Mesodermal cell (in vitro differentiated cells): ENCODE measurements at regions not wholly inside any gene's neighbourhood (a gene's known extent, or its start where the extent isn't known, plus 50 kb on each side); places are given as distances from the start of the nearest gene placed in this dataset.
"Not testable (repeated sequence)": the region's sequence is repeated elsewhere in the genome, so short reads cannot be mapped to it uniquely, and the experiment has no call there.

Source experiments
- H3K27ac ChIP-seq: 2 replicates; pipeline ENCODE4 v1.7.0; 2013; ENCODE audit warnings: mild to moderate bottlenecking, low read depth, low read length, moderate library complexity; ENCODE audit not compliant: severe bottlenecking
- H3K36me3 ChIP-seq: 2 replicates; pipeline ENCODE4 v1.7.1; 2013; ENCODE audit warnings: mild to moderate bottlenecking, low read length, moderate library complexity; ENCODE audit not compliant: control insufficient read depth, insufficient read depth
- H3K4me1 ChIP-seq: one replicate; pipeline ENCODE4 v1.7.1; 2013; ENCODE audit warnings: mild to moderate bottlenecking, low read length; ENCODE audit not compliant: insufficient read depth, control insufficient read depth, poor library complexity, severe bottlenecking
- H3K4me3 ChIP-seq: 2 replicates; pipeline ENCODE4 v1.7.0; 2013; ENCODE audit warnings: low read length, control low read depth, mild to moderate bottlenecking; ENCODE audit not compliant: insufficient read depth, poor library complexity, severe bottlenecking; ENCODE audit errors: extremely low read depth
- H3K9me3 ChIP-seq: 2 replicates; pipeline ENCODE4 v1.7.1; 2013; ENCODE audit warnings: mild to moderate bottlenecking, low read length, moderate library complexity; ENCODE audit not compliant: control insufficient read depth
- WGBS, 2 experiments: methylation state at CpG; one replicate each; pipeline ENCODE4 v1.1.5; 2013; ENCODE audit warnings: missing lambda C conversion rate in 2 of 2; ENCODE audit not compliant: insufficient coverage in 2 of 2; 5-methylcytosine and 5-hydroxymethylcytosine counted together

DNA sequence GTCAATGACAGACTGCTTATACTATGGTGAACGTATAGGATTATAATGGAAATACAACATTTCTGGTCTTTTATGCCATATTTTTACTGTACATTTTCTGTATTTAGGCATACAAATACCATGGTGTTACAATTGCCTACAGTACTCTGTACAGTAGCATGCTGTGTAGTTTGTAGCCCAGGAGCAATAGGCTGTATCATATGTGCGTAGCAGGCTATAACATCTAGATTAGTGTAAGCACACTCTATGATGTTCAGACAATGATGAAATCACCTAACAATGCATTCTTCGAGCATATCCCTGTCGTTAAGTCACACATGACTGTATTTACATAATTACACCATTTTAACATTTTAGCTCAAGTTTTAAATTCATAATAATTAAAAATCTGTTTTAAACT, 556.6 kb upstream of the ZNF804A start:
- no peak overlapping the region for H3K4me3 ChIP-seq

DNA sequence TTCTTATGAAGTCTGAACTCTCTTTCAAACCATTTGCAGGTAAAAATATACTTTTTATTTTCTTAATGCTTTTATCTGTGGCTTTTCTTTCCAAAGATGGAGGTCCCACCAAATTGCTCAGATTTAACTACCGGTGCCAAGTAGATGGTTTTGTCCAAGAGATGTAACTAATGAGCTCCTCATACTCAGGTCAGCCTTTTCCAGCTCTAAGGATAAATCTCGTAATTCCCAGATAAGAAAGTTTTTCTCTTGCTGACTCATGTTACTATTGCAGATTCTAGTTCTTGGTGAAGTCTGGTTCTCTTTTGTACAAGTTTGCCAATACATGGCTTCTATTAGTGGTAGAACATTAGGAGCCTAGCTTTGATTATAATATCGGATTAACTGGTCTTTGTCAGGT, 550.8 kb upstream of the ZNF804A start:
- 67 to 94% methylated on average over 1 to 2 of the region's 3 CpGs for WGBS, 2 experiments
- Histone ChIP-seq H3K4me1 (no peaks in the 10 kb centered on the region), H3K4me3 (no peak overlapping the region), H3K9me3 (no peaks in the 10 kb centered on the region), H3K36me3 (no peaks in the 10 kb centered on the region), H3K27ac (no peak overlapping the region)

More for the DNA sequence above, 556.6 kb upstream of the ZNF804A start:
- WGBS, 2 experiments: 88 to 100% methylated on average over 1 to 2 of the region's 4 CpGs
- no peaks in the 10 kb centered on the region for H3K9me3 ChIP-seq
- H3K27ac ChIP-seq: no peak overlapping the region
- H3K36me3 ChIP-seq: no peaks in the 10 kb centered on the region
- H3K4me1 ChIP-seq: no peaks in the 10 kb centered on the region

DNA sequence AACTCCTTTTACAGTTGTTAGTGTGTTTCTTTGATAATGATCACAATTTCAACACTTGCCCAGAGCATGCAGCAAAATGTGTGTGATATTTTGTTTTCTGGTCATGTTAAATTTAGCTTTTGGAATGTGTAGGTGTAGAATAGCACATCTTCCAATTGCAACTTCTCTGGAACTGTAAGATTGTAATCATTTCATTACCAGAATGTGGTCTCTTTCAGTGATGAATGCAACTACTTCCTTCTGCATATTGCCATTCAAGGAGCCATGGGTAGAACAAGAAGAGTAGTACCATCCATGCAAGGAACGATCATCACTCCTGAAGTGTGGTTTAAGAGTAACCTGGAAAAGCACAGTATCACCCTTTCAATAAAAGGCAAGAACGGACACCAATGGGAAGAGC, 548.8 kb upstream of the ZNF804A start:
- 82 to 90% methylated on average over 2 of the region's 2 CpGs for WGBS, 2 experiments
- no peaks in the 10 kb centered on the region for H3K36me3 ChIP-seq
- H3K27ac ChIP-seq: no peak overlapping the region
- no peaks in the 10 kb centered on the region for H3K4me1 ChIP-seq
- no peaks in the 10 kb centered on the region for H3K9me3 ChIP-seq
- H3K4me3 ChIP-seq: no peak overlapping the region

DNA sequence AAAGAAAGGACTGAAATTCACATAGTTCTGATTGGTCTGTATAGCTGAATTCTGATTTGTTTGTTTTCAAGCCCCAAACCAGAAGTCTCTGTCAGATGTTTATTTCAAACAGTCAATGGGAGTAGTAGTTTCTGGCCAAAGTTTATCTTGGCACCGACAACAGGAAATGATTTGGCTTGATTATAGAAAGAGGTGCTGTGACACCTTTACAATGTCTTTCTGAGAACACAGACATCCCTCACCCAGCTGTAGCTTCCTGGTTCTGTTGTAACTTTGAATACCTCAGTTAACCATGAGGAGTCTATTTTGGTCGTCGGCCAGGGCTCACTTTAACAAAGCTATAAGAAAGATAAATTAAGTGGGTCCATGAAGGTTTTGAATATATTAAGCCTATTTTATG, 545.0 kb upstream of the ZNF804A start:
- H3K4me1 ChIP-seq: no peaks in the 10 kb centered on the region
- H3K27ac ChIP-seq: no peak overlapping the region
- H3K9me3 ChIP-seq: no peaks in the 10 kb centered on the region
- WGBS, 2 experiments: 80% methylated on average over 1 of the region's 3 CpGs; no CpG with 5 or more reads in 1 of the 2 experiments
- H3K36me3 ChIP-seq: no peaks in the 10 kb centered on the region
- no peak overlapping the region for H3K4me3 ChIP-seq

DNA sequence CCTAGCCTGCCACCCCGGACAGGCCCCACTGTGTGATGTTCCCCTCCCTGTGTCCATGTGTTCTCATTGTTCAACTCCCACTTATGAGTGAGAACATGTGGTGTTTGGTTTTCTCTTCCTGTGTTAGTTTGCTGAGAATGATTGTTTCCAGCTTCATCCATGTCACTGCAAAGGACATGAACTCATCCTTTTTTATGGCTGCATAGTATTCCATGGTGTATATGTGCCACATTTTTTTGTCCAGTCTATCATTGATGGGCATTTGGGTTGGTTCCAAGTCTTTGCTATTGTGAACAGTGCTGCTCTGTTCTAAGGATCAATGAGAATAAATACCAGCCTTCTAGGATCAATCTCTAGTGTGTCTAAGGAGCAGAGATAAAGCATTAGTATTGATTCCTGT, 543.9 kb upstream of the ZNF804A start:
- WGBS, 2 experiments: 80% methylated on average over 1 of the region's 1 CpG; no CpG with 5 or more reads in 1 of the 2 experiments
- H3K9me3 ChIP-seq, H3K4me3 ChIP-seq, H3K36me3 ChIP-seq, H3K4me1 ChIP-seq, H3K27ac ChIP-seq: not testable (repeated sequence)

DNA sequence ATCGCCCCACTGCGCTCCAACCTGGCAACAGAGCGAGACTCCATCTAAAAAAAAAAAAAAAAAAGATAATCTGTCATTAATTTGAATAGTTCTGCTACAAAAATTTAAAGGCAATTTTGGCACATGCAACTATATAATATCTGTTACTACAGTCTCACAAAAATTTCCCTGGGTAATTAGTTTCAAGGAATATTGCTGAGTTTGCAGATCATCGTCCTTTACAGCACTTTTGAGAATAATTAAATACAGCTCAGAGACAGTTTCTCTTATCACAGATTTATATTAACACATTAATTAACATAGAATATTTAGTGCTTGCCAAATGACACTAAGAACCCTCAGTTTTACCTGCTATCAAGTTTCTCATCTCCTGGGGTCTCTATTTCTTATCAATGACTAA, 540.4 kb upstream of the ZNF804A start:
- Histone ChIP-seq H3K4me1 (no peaks in the 10 kb centered on the region), H3K36me3 (no peaks in the 10 kb centered on the region), H3K27ac (no peak overlapping the region), H3K9me3 (no peaks in the 10 kb centered on the region), H3K4me3 (no peak overlapping the region)
- WGBS, 2 experiments: 80% methylated on average over 1 of the region's 4 CpGs; no CpG with 5 or more reads in 1 of the 2 experiments

DNA sequence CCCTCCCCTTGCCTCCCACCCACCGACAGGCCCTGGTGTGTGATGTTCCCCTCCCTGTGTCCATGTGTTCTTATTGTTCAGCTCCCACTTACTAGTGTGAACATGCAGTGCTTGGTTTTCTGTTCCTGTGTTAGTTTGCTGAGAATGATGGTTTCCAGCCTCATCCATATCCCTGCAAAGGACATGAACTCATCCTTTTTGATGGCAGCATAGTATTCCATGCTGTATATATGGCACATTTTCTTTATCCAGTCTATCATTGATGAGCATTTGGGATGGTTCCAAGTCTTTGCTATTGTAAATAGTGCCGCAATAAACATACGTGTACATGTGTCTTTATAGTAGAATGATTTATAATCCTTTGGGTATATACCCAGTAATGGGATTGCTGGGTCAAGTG, 538.1 kb upstream of the ZNF804A start:
- not testable (repeated sequence) for H3K36me3 ChIP-seq, H3K27ac ChIP-seq, H3K9me3 ChIP-seq, H3K4me3 ChIP-seq, H3K4me1 ChIP-seq
- no CpG with 5 or more reads among the region's 3 CpGs for WGBS, 2 experiments

DNA sequence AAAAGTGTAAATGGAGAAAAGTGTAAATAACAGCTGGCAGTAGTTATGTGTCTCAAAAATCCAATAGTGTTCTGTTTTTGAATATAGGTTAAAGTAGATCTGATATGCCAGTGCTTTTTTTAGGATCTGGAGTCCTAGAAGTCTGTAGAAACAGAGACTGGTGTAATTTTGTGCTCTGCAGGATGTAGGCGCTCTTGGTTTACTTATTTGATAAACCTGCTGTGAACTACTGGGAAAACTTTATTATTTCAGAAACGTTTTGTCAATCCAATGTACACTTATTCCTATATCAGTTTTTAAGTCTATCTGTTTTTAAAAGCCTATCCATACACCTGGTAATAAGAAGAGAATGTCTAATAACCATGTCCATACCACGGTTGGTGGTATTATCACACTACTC, 530.8 kb upstream of the ZNF804A start:
- no peaks in the 10 kb centered on the region for H3K4me1 ChIP-seq
- no peaks in the 10 kb centered on the region for H3K9me3 ChIP-seq
- H3K4me3 ChIP-seq: no peak overlapping the region
- no peak overlapping the region for H3K27ac ChIP-seq
- 83% methylated on average over 1 of the region's 3 CpGs; no CpG with 5 or more reads in 1 of the 2 experiments for WGBS, 2 experiments
- H3K36me3 ChIP-seq: no peaks in the 10 kb centered on the region

DNA sequence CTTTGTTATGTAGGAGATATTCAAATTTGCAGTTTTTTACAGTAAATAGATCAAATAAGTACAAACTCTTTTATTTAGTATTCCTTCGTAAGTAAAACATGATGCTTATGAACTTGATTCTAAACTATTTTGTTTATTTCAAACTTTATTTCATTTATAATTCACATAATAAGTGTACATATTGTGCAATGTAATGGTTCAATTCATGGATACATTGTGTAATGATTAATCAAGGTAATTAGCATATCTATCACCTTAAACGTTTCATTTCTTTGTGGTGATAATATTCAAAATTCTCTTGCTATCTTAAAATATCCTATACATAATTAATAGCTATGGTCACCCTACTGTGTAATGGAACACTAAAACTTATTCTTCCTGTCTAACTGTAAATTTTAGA, 525.9 kb upstream of the ZNF804A start:
- Histone ChIP-seq H3K36me3 (no peaks in the 10 kb centered on the region), H3K27ac (no peak overlapping the region), H3K4me3 (no peak overlapping the region), H3K4me1 (no peaks in the 10 kb centered on the region), H3K9me3 (no peaks in the 10 kb centered on the region)
- no CpG with 5 or more reads among the region's 2 CpGs for WGBS, 2 experiments

DNA sequence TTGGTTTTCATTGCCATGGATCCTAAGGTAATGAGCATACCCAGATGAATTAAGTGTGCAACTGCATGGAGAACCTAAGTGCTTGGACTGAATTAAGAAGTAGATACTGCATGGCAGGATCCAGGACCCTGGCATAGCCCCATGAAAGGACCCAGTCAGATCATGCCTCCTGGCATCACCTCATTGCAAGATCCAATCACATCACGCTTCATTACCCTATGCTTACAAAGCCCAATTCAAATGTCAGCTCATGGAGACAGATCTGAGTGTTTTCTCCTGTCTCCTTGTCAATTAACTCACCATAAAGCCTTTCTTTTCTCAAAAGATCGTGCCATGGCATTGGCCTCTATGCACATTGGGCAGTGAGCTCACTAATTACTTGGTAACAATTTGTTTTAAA, 519.8 kb upstream of the ZNF804A start:
- Histone ChIP-seq H3K4me3 (no peak overlapping the region), H3K9me3 (no peaks in the 10 kb centered on the region), H3K4me1 (no peaks in the 10 kb centered on the region), H3K27ac (no peak overlapping the region), H3K36me3 (no peaks in the 10 kb centered on the region)
- 90 to 100% methylated on average over 1 to 2 of the region's 2 CpGs for WGBS, 2 experiments

DNA sequence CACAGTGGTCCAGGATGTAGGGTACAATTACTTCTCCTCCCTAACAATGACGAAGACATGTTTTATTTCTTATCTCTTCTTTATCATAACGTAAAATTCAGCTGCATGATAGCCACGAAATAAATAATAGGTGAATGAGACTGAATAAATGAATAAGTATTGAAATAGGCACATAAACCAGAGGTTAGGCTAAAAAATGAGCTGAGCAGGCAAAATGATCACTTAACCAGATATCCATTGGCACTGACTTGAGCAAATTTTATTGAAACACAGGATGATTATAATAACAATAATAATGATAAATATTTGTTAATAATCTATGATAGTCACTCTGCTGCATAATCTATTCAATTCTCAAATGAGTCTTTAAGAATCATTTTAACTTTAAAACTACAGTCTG, 506.9 kb upstream of the ZNF804A start:
- no peaks in the 10 kb centered on the region for H3K36me3 ChIP-seq
- no peak overlapping the region for H3K27ac ChIP-seq
- WGBS, 2 experiments: no CpG with 5 or more reads among the region's 3 CpGs
- no peaks in the 10 kb centered on the region for H3K4me1 ChIP-seq
- H3K9me3 ChIP-seq: no peaks in the 10 kb centered on the region
- no peak overlapping the region for H3K4me3 ChIP-seq
